Natural killer cell (primary cell): ENCODE measurements at regions not wholly inside any gene's neighbourhood (a gene's known extent, or its start where the extent isn't known, plus 50 kb on each side); places are given as distances from the start of the nearest gene placed in this dataset.

Experiments used
- ATAC-seq, 3 donors: fragments of 150-1000 bp in 2 of 3; fragments of 200-7000 bp in 1 of 3; cut with Tn5 transposase; 1 replicate in 1 of 3; 2 replicates in 2 of 3; pipeline ENCODE4 v1.10.0; 2021; ENCODE audit warnings: mild to moderate bottlenecking in 2 of 3, moderate library complexity in 2 of 3
- DNase-seq, 2 donors: peaks; one replicate each; pipeline versions ENCODE4 v3.0.0 to v3.0.0-alpha.2; 2013 to 2021; ENCODE audit warnings: mixed read lengths in 1 of 2
- H3K27ac ChIP-seq: one replicate; pipeline ENCODE4 v1.5.1; 2013; ENCODE audit warnings: mild to moderate bottlenecking, low read length
- H3K27me3 ChIP-seq: one replicate; pipeline ENCODE4 v1.6.1; 2013; ENCODE audit warnings: low read length; ENCODE audit not compliant: control insufficient read depth, insufficient read depth
- H3K36me3 ChIP-seq: one replicate; pipeline ENCODE4 v1.6.1; 2013; ENCODE audit warnings: low read length; ENCODE audit not compliant: control insufficient read depth, insufficient read depth
- H3K4me1 ChIP-seq: one replicate; pipeline ENCODE4 v1.6.1; 2013; ENCODE audit warnings: low read length; ENCODE audit not compliant: control insufficient read depth, insufficient read depth
- H3K4me3 ChIP-seq: one replicate; pipeline ENCODE4 v1.5.1; 2013; ENCODE audit warnings: low read length
- H3K9me3 ChIP-seq: one replicate; pipeline ENCODE4 v1.6.1; 2013; ENCODE audit warnings: low read length; ENCODE audit not compliant: control insufficient read depth, insufficient read depth
- H3K27ac Mint-ChIP-seq, 2 donors: one replicate each; pipeline ENCODE4 v1.8.0; 2022; ENCODE audit warnings: mild to moderate bottlenecking in 2 of 2, mixed read lengths in 2 of 2, moderate library complexity in 1 of 2
- H3K27me3 Mint-ChIP-seq, 2 donors: one replicate each; pipeline ENCODE4 v1.8.0; 2022; ENCODE audit warnings: low read depth in 2 of 2, mixed read lengths in 2 of 2
- H3K36me3 Mint-ChIP-seq: one replicate; pipeline ENCODE4 v1.8.0; 2022; ENCODE audit warnings: mixed read lengths
- H3K4me1 Mint-ChIP-seq, 2 donors: one replicate each; pipeline ENCODE4 v1.8.0; 2022; ENCODE audit warnings: mixed read lengths in 2 of 2
- H3K4me3 Mint-ChIP-seq: one replicate; pipeline ENCODE4 v1.8.0; 2022; ENCODE audit warnings: mild to moderate bottlenecking, moderate library complexity, mixed read lengths
- H3K9me3 Mint-ChIP-seq, 2 donors: one replicate each; pipeline ENCODE4 v1.8.0; 2022; ENCODE audit warnings: mixed read lengths in 2 of 2
- CTCF ChIP-seq: fragments of 200-600 bp; IDR thresholded peaks from one replicate; pipeline ENCODE4 v1.8.0; 2022; ENCODE audit warnings: antibody characterized with exemption
- WGBS: methylation state at CpG from one replicate; pipeline ENCODE4 v1.1.7; 2013; ENCODE audit warnings: missing lambda C conversion rate; ENCODE audit not compliant: insufficient coverage; 5-methylcytosine and 5-hydroxymethylcytosine counted together
- intact Hi-C: fragments of 100-400 bp; cut with micrococcal nuclease; formaldehyde crosslinking; loops from one replicate; pipeline ENCODE4 v1.14.2; 2022

DNA sequence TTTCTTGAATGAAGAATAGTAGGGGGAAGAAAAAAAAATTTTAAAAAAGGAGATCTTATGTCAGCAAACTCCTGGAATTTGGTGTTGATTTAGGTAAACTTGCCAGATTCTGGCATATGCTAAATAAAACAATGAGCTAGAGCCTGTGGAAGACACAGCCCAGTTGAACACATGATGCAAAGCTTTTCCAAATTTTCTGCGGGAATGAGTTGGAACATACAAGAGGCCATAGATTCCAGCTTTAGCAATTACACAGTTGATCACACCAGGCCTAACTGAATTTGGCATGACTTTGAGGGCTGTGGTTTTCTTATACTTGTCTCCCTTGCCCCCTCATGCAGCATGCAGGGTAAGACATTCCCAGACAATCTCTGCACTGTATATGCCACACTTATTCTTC is 297.0 kb downstream of the SH3GL2 start:
- ATAC-seq = no peak
- TF ChIP-seq CTCF = no peak

GRCh38 chr9:17876687-17877086 is 297.8 kb downstream of the SH3GL2 start:
- 88% methylated on average over 3 of the region's 3 CpGs for WGBS
- H3K4me3 ChIP-seq = no peak overlapping the region
- H3K27ac Mint-ChIP-seq = no peak overlapping the region
- intact Hi-C loops = no loop called here
- peaks cover 4 to 8% of the 10 kb centered on the region in 2 donors for H3K9me3 Mint-ChIP-seq
- no peak overlapping the region for H3K27ac ChIP-seq
- DNase-seq (no peak), ATAC-seq (no peak)
- no peaks in the 10 kb centered on the region for H3K36me3 ChIP-seq
- no peaks in the 10 kb centered on the region for H3K27me3 Mint-ChIP-seq
- TF ChIP-seq CTCF = no peak
- no peak overlapping the region for H3K4me3 Mint-ChIP-seq
- no peaks in the 10 kb centered on the region for H3K36me3 Mint-ChIP-seq
- H3K4me1 ChIP-seq = no peaks in the 10 kb centered on the region
- no peaks in the 10 kb centered on the region for H3K4me1 Mint-ChIP-seq
- H3K9me3 ChIP-seq = no peaks in the 10 kb centered on the region
- H3K27me3 ChIP-seq = no peaks in the 10 kb centered on the region

More for the DNA sequence above, 297.0 kb downstream of the SH3GL2 start:
- Histone ChIP-seq H3K27ac (no peak overlapping the region), H3K36me3 (no peaks in the 10 kb centered on the region), H3K27me3 (no peaks in the 10 kb centered on the region), H3K4me1 (no peaks in the 10 kb centered on the region), H3K4me3 (no peak overlapping the region), H3K9me3 (no peaks in the 10 kb centered on the region)
- 100% methylated on average over 1 of the region's 1 CpG for whole genome bisulfite sequencing
- Mint-ChIP-seq H3K27ac (no peak overlapping the region), H3K36me3 (no peaks in the 10 kb centered on the region), H3K27me3 (no peaks in the 10 kb centered on the region), H3K4me1 (no peaks in the 10 kb centered on the region), H3K4me3 (no peak overlapping the region), H3K9me3 (peaks cover 4 to 8% of the 10 kb centered on the region in 2 donors)
- DNase-seq = no peak
- intact Hi-C loops = no loop called here

DNA sequence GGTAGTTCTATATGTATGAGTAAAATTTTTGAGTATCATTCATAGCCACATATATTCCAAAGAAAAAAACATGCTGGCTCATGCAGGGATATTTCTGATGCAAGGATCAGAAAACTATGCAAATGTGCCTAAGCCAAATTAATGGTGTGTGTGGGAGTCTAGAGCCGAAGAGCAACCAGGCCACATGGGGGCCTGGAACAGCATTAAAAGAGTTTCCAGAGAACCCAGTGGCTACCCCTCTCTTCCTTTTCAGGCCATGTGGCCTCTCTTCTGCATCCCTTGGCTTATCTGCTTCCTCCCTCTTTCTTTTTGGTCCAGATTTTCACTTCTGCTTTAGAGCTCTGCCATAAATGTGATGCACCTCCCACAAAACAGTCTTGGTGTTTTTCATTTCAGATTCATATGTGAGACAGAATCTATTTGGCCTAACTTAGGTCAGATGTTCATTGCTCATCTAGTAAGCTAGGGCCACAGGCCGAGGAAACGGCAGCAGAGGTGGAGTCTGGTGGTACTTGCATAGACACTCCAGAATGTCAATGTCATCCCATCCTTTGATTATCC is 300.0 kb downstream of the SH3GL2 start:
- whole genome bisulfite sequencing = 67% methylated on average over 3 of the region's 3 CpGs
- Mint-ChIP-seq H3K9me3 (peaks cover 2 to 5% of the 10 kb centered on the region in 2 donors), H3K27ac (no peak overlapping the region), H3K4me1 (no peaks in the 10 kb centered on the region), H3K4me3 (no peak overlapping the region), H3K27me3 (no peaks in the 10 kb centered on the region), H3K36me3 (no peaks in the 10 kb centered on the region)
- Histone ChIP-seq H3K9me3 (no peaks in the 10 kb centered on the region), H3K36me3 (no peaks in the 10 kb centered on the region), H3K4me3 (no peak overlapping the region), H3K27ac (no peak overlapping the region), H3K27me3 (no peaks in the 10 kb centered on the region), H3K4me1 (no peaks in the 10 kb centered on the region)
- ATAC-seq (no peak), DNase-seq (no peak)
- TF ChIP-seq CTCF = no peak
- intact Hi-C loops = no loop called here

- Histone ChIP-seq H3K4me3 (no peak overlapping the region), H3K36me3 (no peaks in the 10 kb centered on the region), H3K27ac (no peak overlapping the region), H3K27me3 (no peaks in the 10 kb centered on the region), H3K4me1 (no peaks in the 10 kb centered on the region), H3K9me3 (no peaks in the 10 kb centered on the region)
- no peak for DNase-seq
- H3K4me3 Mint-ChIP-seq = no peak overlapping the region
- H3K27ac Mint-ChIP-seq = no peak overlapping the region
- no peak for TF ChIP-seq CTCF
- peaks cover 2 to 10% of the 10 kb centered on the region in 2 donors for H3K9me3 Mint-ChIP-seq
- WGBS = 92% methylated on average over 9 of the region's 9 CpGs
- no peaks in the 10 kb centered on the region for H3K4me1 Mint-ChIP-seq
- intact Hi-C loops = no loop called here
- H3K27me3 Mint-ChIP-seq = no peaks in the 10 kb centered on the region
- ATAC-seq = no peak
- H3K36me3 Mint-ChIP-seq = no peaks in the 10 kb centered on the region
Observed at GRCh38 chr9:17881371-17881770, 302.5 kb downstream of the SH3GL2 start.
